ENCODE measurements at regions not wholly inside any gene's neighbourhood (a gene's known extent, or its start where the extent isn't known, plus 50 kb on each side); places are given as distances from the start of the nearest gene placed in this dataset.

DNA sequence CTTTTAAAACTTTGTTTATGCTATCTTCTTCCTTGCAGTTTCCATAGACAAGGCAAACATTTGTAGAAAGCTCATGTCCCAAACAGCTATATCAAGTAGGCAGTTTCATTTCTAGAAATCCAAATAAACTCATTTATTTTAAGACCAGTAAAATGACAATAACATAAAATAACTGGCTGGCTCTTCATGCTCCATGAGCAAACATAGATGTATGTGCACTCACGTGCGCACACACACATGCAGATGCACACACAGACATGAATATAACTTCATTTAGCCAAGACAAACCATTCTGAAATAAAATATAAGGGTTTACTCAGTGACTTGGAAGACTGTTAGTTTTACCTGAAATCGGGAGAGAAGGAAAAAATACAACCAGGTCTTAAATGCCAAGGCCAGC lies 176.5 kb upstream of the GAS1 start (continued):
- TF ChIP-seq SUZ12 (IDR thresholded peaks at IDR 0.05; ENCODE audit: low read length) (no peak), SIX5 (IDR thresholded peaks at IDR 0.05; ENCODE audit: low read depth, low read length) (no peak)
